Peyer's patch (tissue), 4 donors: ENCODE measurements at regions not wholly inside any gene's neighbourhood (a gene's known extent, or its start where the extent isn't known, plus 50 kb on each side); places are given as distances from the start of the nearest gene placed in this dataset.

ENCODE experiments used
- CTCF ChIP-seq, 6 experiments: fragments of 450-650 bp in 4 of 6; fragments of 200-600 bp in 2 of 6; sonication (generic) in 1 of 6; IDR thresholded peaks; one replicate each; pipeline ENCODE4 v1.5.1; 2017 to 2019; ENCODE audit warnings: antibody characterized with exemption in 6 of 6, mild to moderate bottlenecking in 3 of 6, moderate library complexity in 1 of 6
- POLR2A ChIP-seq, 2 donors: fragments of 450-650 bp; IDR thresholded peaks; one replicate each; pipeline ENCODE4 v1.5.1; 2017; ENCODE audit warnings: antibody characterized with exemption in 2 of 2, mild to moderate bottlenecking in 2 of 2, moderate library complexity in 2 of 2

GRCh38 chr9:134967547-134967930, 49.8 kb upstream of the FCN1 start:
- TF ChIP-seq CTCF (IDR thresholded peaks at IDR 0.05) = no peak
- no peak for TF ChIP-seq POLR2A (IDR thresholded peaks at IDR 0.05)
